HG03196 (cell line): ENCODE measurements at regions not wholly inside any gene's neighbourhood (a gene's known extent, or its start where the extent isn't known, plus 50 kb on each side); places are given as distances from the start of the nearest gene placed in this dataset.

ENCODE experiments used
- ATAC-seq: cut with Tn5 transposase; IDR thresholded peaks from one replicate; pipeline ENCODE4 v1.9.1; 2021; ENCODE audit not compliant: unreplicated experiment

DNA sequence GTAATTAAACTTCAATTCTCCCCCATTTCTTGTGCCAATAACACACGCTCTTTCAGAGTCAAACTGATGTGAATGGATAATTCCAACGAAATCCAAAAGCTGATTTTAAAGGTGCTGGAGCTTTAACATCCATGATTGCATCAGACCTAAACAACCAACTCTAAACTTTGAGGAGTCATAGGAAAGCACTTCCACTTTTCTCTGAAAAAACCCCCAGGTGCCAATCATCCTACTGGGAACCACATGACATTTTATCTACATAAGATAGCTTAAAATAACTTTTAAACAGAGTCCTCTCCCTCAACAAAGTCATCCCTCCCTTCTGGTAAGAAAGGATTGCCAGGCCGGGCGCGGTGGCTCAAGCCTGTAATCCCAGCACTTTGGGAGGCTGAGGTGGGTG is 167.7 kb upstream of the PDE10A start:
- ATAC-seq, result no peak

DNA sequence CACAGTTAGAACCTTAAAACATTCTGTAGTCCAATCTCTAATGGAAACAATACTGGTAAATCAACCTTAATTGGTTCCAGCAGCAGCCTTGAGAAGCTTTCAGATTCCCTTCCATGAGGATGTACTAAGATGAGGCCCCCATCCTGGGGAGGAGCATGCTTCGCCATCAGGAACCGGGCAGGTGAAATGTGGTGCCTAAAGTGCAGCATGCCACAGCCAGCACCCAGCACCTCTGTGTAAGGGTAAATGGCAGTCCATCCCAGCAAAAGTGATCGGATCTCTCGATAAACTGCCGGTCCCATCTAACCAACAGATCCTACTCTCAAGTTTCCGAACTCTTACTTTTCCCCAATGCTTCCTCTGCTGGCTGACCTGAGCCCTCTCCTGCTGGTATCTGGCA is 166.3 kb upstream of the PDE10A start:
- no peak for ATAC-seq

DNA sequence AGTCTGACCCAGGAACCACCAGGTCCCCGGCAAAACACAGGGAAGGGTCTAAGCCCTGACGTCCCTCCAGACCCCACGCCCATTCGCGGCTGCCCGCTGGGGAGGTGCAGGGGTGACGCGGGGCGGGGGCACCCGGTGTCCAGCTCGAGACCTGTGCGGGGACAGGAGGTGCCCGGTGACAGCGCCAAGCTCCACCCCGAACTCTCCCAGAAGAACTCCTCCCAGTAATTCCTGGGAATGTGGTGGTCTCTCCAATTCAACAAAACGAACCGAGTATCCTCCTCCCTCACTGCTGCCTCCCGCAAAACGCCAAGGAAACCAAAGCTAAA is 164.1 kb upstream of the PDE10A start:
- no peak for ATAC-seq

DNA sequence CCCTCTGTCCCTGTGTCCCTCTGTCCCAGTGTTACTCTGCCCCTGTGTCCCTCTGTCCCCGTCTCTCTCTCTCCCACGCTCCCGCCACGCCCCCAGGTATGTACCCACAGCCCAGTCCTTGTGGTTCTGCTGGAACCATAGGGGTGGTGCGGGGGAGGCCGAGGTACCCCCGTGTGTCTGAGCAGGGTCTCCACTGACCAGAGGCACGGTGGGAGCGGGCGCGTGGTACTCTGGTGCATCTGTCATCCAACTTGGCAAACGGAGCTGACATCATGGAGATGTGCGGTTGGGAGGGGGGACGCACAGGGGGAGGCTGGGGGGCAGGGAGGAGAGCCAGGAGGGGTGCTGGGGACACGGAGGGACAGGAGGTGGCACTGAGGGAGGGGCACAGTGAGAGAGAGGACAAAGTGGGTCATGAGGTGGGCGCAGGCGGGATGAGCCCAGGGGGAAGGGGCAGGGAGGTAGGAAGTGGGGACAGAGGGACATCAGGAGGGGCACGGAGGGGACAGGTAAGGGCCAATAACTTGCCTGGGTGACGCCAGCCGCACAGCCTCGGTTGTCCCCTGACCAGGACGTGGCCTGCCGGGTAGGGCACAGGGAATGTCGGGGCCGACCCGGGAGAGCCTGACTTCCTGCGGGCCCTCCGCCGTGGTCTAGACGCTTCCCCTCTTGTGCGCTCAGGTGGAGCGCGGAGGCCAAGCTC is 163.6 kb upstream of the PDE10A start:
- ATAC-seq, result no peak

DNA sequence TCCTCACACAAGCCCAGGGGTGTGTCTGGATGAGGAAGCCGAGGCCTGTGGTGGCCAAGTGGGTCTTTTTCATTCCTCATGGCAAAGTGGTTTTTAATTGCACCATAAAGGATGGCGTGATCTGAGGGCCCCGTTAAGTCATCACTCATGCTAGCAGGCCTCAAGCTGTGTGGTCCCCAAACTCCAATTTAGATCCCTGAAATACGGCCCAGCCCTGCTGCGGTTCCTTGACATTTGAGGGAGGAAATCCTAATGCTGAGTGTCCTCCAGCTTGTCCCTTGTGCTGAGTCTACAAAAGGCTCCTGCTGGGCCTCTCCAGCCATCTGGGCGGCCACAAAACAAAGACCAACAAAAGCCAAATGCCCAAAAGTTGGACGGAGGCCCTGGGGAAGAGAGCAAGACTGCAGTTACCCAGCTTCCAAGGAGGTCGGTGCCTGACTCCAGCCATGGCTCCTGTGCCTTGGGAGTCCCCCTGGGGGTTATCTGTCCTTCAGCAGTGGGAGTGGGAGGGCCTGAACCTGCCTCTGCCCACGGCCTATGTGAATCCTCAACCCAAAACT is 162.3 kb upstream of the PDE10A start:
- ATAC-seq, result no peak

DNA sequence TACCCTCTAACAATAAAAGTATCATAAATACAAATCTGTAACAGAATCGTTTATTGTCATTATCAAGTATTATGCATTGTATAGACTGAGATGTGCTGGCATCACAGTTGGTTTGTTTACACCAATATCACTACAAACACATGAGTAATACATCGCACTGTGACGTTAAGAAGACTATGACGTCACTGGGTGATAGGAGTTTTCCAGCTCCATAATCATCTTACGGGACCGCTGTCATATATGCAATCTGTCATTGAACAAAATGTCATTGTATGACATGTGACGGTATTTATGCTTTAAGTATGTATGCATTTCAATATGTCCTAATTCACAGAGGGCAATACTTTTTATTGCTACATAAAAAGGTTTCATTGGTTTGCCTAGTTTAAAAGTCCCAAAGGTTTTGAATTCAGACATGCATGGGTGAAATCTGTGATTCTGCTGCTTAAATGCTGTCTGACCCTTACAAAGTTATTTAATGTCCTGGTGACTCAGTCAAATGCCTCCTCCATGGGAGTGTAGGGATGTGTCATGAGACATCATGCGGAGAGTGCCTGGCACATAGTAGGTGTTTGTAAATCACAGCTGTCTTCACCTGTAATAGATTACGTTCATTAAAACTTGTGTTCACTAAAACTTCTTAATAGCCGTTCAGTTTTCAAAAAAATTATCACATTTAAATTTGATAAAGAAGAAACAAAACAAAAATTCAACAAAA is 160.7 kb upstream of the PDE10A start:
- no peak for ATAC-seq

DNA sequence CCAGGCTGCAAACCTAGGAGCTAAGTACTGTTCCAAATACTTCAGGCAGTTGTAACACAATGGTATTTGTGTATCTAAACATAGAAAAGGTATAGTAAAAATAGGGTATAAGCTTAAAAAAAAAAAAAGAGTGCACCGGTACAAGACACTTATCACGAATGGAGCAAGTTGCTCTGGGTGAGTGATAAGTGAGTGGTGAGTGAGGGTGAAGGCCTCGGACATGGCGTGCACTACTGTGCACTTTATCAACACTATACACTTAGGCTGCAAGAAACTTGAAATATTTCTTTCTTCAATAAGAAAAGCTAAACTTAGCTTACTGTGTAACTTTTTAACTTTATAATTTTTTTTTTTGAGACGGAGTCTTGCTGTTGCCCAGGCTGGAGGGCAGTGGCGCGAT is 159.5 kb upstream of the PDE10A start:
- no peak for ATAC-seq

DNA sequence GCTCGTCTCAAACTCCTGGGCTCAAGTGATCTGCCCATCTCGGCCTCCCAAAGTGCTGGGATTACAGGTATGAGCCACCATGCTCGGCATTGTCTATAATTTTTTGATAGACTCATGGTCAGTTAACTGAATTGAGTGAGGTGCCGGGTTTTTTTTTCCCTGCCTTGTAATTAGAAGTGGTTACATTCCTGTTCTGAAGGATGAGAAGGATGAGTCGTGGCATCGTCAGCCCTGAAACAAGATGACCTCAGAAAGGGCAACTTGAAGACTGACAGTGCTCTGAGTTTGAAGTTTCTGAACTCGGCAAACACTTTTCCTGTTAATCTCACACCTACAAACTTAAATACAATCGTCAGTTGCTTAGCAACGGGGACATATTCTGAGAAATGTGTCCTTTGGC is 158.7 kb upstream of the PDE10A start:
- no peak for ATAC-seq

DNA sequence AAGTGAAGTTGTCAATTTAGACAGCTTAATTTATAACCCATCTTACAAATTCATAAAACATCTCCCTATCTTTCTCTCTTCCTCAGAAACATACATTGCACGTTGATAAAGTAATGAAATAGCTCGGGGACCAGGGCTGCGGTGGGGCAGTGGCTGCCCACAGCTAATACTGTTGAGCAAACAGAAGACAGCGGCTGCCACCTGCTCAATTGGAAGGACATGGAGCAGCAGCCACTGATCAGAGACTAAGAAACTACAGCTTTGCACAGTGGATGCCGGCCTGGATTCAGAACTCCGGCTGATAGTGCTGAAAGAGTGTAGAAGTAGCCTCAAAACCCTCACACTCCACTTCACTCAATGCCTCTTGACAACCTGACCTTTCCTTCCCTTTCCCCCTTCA is 157.9 kb upstream of the PDE10A start:
- ATAC-seq, result no peak

DNA sequence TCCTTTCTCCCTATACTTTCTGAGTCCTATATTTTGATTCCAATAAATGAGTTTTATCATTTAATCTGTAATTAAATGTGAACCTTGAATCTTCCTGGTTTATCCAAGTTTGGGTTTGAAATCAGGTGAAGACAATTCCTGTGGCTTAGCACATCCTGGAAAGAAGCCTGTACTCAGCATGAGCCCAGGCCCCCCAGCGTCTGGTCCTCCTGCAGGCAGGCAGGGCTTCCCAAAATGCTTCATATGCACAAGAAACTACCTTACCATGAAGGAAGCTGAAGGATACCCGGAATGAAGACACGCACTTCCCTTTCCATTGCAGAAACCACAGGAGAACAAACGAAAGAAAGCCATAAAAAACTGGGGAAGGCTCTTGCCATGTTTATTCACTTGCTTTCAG is 157.4 kb upstream of the PDE10A start:
- ATAC-seq, result no peak

DNA sequence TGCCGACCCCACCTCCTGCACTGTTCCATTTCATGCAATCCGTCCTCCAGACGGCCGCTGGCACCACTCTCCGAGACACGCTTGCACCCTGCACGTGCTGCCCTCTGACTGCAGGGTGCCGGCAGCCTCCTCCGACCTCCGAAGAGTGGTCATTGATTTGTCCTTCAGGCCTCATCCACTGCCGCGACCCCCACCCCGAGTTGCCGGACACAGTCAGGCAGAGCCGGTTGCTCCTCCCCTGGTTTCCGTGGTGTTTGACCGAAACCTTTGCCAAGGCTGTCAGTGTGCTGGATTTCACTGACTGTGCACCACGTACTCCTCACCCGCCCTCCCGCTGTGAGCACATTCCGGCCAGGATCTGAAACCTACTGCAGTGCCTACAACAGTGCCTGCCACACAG is 156.4 kb upstream of the PDE10A start:
- ATAC-seq, result no peak

DNA sequence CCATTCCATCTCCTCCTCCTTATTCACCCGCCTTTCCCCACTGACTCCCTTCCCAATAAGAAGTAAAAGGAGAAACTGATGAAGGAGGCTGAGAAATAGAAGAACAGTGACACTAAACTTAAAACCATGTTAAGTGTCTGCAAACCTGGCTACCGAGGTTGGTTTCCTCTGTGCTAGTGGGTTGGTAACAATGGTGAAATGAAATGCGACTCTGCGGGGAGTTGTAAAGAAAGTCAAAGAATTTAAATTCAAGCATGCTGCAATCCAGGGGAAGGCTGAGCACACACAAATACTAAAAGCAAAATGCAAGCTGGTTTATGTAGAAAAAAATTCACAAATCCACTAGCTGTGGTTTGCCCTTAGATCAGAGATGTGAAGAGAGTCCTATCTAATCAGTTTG is 155.2 kb upstream of the PDE10A start:
- ATAC-seq, result no peak

DNA sequence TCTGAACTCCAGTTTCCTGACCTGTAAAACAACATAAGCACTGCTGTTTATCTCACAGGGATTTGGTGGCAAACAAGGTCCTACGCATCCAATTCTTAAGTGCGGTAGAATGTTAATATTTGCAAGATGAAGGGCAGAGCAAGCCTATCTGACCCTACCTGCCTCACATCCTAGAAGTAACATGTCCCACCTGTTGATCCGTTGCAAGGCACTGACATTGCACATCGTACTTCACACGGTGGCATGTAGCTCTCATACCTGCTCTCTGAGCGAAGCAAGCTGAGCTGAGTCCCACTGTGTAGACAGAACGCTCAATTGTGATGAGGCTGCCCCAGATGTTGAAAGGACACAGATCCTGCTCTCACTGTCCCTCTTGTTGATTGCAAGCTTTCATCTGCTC is 154.7 kb upstream of the PDE10A start:
- ATAC-seq, result no peak

DNA sequence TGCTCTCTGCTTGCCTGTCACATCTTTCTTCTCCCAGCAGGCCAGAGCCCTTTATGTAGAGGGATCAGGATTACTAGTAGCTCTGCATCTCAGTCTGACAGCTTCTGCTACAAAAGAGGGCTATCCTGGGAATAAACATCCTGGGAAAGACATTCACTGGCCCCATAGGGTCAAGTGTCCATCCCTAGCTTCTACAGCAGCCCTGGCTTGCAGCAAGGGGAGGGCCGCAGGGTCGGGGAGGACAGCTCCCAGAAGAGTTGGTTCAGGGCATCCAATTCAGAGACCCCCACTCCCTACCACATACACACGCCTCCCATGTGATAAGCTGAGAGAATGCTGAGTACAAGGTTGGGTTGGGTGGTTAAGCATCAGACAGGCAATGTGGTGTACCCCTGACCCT is 154.1 kb upstream of the PDE10A start:
- ATAC-seq, result no peak

DNA sequence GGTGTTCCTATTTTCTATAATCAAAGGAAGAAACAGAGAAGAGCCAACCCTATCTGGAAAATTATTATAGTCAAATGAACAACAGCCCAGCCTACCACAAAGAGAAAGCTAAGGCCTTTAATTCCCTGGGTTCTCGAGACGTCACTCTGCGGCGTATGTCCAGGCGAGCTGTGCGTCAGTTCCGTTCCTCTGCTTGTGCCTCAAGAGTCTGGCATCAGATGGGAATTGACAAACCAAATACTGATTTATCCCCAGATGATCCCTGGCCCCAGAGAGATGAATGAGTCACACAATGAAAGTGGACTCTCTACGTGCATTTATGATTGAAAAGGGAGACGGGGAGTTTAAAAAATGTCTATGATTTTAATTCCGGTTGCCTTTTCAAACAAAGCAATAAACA is 151.6 kb upstream of the PDE10A start:
- ATAC-seq, result no peak

DNA sequence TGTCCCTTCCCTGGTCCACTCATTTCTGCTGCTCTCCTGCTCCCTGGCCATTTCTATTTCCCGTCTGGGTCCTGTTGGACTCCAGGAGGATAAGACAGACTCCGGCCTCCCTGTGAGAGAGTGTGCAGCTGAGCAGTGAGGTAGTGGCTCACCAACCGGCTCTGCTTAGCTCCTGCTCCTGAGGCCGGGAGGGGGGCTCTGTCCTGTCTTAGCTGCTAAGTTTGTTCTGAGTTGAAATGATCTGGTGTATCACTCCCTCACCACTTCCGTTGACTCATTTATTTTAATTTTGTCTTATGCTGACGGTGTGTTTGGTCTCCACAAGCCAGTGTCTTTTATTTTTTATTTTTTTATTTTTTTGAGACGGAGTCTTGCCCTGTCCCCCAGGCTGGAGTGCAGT is 148.5 kb upstream of the PDE10A start:
- ATAC-seq, result no peak

DNA sequence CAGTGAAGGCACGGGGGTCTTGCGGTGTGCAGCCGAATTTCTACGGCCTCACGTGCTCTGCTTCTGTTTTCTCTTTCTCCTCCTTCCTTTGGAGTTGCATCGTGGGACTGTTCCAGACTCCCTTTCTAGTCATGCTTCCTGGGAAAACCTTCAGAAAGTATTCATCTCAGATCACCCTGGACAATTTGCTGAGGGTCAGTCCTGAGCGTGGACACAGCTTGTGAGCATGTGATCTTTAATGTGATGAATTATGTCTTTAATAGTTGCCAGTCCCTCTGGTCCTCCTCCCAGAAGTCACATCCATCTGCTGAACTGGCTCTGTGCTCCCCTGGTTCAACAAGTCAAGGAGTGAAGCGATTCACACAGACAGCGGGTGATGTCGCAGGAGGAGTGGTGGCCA is 145.0 kb upstream of the PDE10A start:
- ATAC-seq, result no peak

DNA sequence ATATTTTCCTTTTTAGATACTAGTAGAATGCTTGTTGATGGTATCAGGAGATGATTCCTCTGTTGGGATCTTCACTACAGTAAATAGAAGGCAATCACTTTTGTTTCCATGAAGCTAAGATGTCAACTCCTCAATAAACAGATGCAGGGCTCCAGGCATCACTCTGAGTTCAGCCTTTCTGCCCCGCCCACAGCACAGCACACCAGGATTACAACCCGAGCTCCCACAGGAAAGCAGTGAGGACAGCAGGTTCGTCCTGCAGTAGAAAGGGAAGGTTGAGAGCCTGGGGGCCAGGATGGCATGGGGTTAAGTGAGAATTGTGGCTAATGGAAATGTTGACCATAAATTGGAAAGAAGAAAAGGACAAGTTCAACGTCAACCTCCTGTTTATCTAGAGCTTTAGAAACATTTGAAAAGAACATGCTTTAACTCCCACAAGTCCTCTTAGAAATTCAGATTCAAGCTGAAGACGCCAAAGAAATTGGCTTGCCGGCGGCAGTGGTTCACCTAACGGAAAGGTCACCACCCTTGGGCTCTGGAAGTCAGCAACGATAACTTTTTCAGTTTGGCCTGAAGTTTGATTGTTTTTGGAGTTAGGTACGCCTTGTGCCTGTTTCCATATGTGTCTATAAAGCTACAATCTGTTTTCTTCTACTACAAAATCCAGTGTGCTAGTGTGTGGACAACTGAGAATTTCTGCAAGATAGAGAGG is 144.4 kb upstream of the PDE10A start:
- ATAC-seq, result no peak

DNA sequence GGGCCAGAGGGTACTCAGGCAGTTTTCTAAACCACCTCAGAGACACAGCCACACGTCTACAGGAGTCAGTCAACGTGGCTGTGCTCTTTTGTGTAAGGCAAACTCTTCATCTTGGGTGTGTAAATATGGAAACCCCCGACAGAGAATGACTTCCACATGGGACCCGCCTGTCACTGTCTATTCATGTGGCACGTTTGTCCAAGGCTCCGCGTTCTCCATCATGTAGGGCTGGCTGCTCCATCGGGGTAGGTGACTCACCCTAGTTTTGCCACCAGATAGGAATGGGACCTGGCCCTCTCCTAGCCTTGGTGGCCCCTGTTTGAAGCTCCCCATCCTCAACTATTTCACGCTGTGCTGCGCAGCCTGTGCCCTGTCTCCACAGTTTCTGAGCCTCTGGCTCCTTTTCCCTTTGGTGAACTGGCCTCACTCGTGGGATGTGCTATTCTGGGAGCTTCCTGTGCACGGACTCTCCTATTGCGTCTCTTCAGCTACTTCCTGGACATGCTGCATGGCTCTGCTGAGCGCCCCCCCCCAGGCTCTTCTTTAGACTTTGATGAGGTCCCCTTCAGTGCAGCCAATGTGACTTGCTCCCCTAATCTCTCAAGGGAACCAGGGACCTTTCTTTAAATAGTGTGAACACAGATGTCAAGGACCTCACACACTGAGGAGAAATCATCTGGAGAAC is 143.2 kb upstream of the PDE10A start:
- ATAC-seq, result no peak

DNA sequence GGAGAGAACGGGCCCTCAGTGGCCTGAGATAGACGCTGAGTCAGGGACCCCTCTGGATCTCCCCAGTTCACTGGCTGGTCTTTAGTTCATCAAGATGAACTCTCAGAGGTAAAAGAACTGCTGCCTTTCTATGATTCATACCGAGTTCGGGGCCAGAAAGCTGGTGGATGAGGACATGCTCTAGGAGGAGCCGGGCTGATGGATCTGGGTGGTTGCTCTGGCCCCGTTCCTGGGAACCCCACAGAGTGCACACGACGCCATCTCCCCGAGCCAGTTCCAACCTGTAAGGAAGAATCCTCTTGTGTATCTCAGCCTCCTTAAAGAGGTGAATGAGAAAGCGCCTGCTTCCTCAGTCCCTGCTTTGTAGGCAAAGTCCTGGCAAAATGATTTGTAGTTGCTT is 142.6 kb upstream of the PDE10A start:
- no peak for ATAC-seq

DNA sequence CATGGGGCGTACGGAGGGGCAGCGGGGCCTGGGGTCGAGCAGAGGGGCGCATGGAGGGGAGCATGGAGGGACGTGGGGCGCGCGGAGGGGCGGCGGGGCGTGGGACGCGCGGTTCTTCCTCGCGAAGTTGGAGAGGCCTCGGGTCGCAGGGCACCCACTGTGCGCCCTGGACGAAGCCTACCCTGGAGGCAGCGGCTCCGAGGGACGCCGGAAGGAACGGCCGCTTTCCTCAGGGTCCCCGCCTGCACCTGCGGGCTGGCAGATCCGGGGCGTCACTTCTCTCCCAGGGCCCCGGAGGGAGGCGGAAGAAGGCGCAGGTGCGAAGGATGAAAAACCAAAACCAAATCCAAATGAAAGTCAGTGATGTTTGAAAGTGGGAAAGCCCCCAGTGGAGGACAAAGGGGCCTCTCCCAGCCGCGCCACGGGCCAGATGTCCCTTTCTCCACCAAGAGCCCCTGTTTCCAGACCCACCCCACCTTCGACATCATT is 142.1 kb upstream of the PDE10A start:
- no peak for ATAC-seq
